WTC11 (cell line): ENCODE measurements at regions not wholly inside any gene's neighbourhood (a gene's known extent, or its start where the extent isn't known, plus 50 kb on each side); places are given as distances from the start of the nearest gene placed in this dataset.

Source experiments
- ATAC-seq: fragments of 200-7000 bp; cut with Tn5 transposase; 2 replicates; pipeline ENCODE4 v1.10.0; 2021; ENCODE audit warnings: mild to moderate bottlenecking, moderate library complexity
- CTCF ChIA-PET: fragments of 300-600 bp; sonication (Branson Sonifier 250); formaldehyde crosslinking; loops from one replicate; lab custom pipeline; 2021; ENCODE audit warnings: antibody characterized with exemption; lab: Charles Lee
- POLR2A ChIA-PET: fragments of 350-600 bp; sonication (Branson Sonifier 250); formaldehyde crosslinking; loops from one replicate; lab custom pipeline; 2021; ENCODE audit warnings: antibody characterized with exemption; lab: Charles Lee
- DNase-seq: peaks from one replicate; pipeline ENCODE4 v3.0.0; 2021; ENCODE audit warnings: low spot score
- H3K27ac Mint-ChIP-seq: 2 replicates; pipeline ENCODE4 v1.8.0; 2021; ENCODE audit warnings: mixed read lengths
- H3K27me3 Mint-ChIP-seq: 2 replicates; pipeline ENCODE4 v1.8.0; 2021; ENCODE audit warnings: low read depth, mild to moderate bottlenecking, moderate library complexity, mixed read lengths
- H3K36me3 Mint-ChIP-seq: 2 replicates; pipeline ENCODE4 v1.8.0; 2021; ENCODE audit warnings: mixed read lengths
- H3K4me1 Mint-ChIP-seq: 2 replicates; pipeline ENCODE4 v1.8.0; 2022; ENCODE audit warnings: mixed read lengths
- H3K4me3 Mint-ChIP-seq: 2 replicates; pipeline ENCODE4 v1.8.0; 2021; ENCODE audit warnings: mild to moderate bottlenecking, moderate library complexity, mixed read lengths
- H3K9me3 Mint-ChIP-seq: 2 replicates; pipeline ENCODE4 v1.8.0; 2021; ENCODE audit warnings: mixed read lengths
- AR ChIP-seq: fragments of 250-450 bp; sonication (Bioruptor Pico); IDR thresholded peaks from 2 replicates; pipeline ENCODE4 v1.9.0; 2021; ENCODE audit warnings: mild to moderate bottlenecking
- ARID4B ChIP-seq: sonication (generic); formaldehyde crosslinking; IDR thresholded peaks from 2 replicates; pipeline ENCODE4 v1.8.0; 2023; ENCODE audit warnings: missing genetic modification reagents, mild to moderate bottlenecking, borderline replicate concordance
- CBFB ChIP-seq: sonication (generic); formaldehyde crosslinking; IDR thresholded peaks from 2 replicates; pipeline ENCODE4 v1.8.1; 2022; ENCODE audit warnings: mild to moderate bottlenecking, low read depth, missing genetic modification reagents
- CTCF ChIP-seq: fragments of 200-600 bp; IDR thresholded peaks from 2 replicates; pipeline ENCODE4 v1.8.0; 2022; ENCODE audit warnings: antibody characterized with exemption
- ESRRA ChIP-seq: sonication (generic); formaldehyde crosslinking; IDR thresholded peaks from 2 replicates; pipeline ENCODE4 v1.8.1; 2022; ENCODE audit warnings: mild to moderate bottlenecking, missing genetic modification reagents, borderline replicate concordance
- ETV6 ChIP-seq: sonication (generic); formaldehyde crosslinking; IDR thresholded peaks from 2 replicates; pipeline ENCODE4 v1.8.1; 2022; ENCODE audit warnings: mild to moderate bottlenecking, missing genetic modification reagents
- FOXJ3 ChIP-seq: sonication (generic); formaldehyde crosslinking; IDR thresholded peaks from 2 replicates; pipeline ENCODE4 v1.9.0; 2021; ENCODE audit warnings: missing genetic modification reagents, mild to moderate bottlenecking, borderline replicate concordance
- FOXK1 ChIP-seq: sonication (generic); formaldehyde crosslinking; IDR thresholded peaks from 2 replicates; pipeline ENCODE4 v1.8.0; 2022; ENCODE audit warnings: mild to moderate bottlenecking, moderate library complexity, missing genetic modification reagents
- GABPB1 ChIP-seq: sonication (generic); formaldehyde crosslinking; IDR thresholded peaks from 2 replicates; pipeline ENCODE4 v1.8.1; 2023; ENCODE audit warnings: mild to moderate bottlenecking, missing genetic modification reagents
- IRF1 ChIP-seq: sonication (generic); formaldehyde crosslinking; IDR thresholded peaks from 2 replicates; pipeline ENCODE4 v1.8.0; 2023; ENCODE audit warnings: missing genetic modification reagents
- MAX ChIP-seq: sonication (generic); formaldehyde crosslinking; IDR thresholded peaks from 2 replicates; pipeline ENCODE4 v1.8.0; 2022; ENCODE audit warnings: mild to moderate bottlenecking, missing genetic modification reagents
- MYBL2 ChIP-seq: sonication (generic); formaldehyde crosslinking; IDR thresholded peaks from 2 replicates; pipeline ENCODE4 v1.8.1; 2023; ENCODE audit warnings: mild to moderate bottlenecking, moderate library complexity, missing genetic modification reagents
- NR1H2 ChIP-seq: sonication (generic); formaldehyde crosslinking; IDR thresholded peaks from 2 replicates; pipeline ENCODE4 v1.9.0; 2021; ENCODE audit warnings: mild to moderate bottlenecking, moderate library complexity, missing genetic modification reagents
- TP53 ChIP-seq: sonication (generic); formaldehyde crosslinking; IDR thresholded peaks from 2 replicates; pipeline ENCODE4 v1.8.1; 2023; ENCODE audit warnings: mild to moderate bottlenecking, missing genetic modification reagents
- USF2 ChIP-seq: sonication (generic); formaldehyde crosslinking; IDR thresholded peaks from 2 replicates; pipeline ENCODE4 v1.8.1; 2023; ENCODE audit warnings: mild to moderate bottlenecking, missing genetic modification reagents, moderate library complexity
- ZNF425 ChIP-seq: fragments of 250-450 bp; sonication (Bioruptor Pico); conservative IDR thresholded peaks from 2 replicates; pipeline ENCODE4 v1.9.0; 2021; ENCODE audit warnings: mild to moderate bottlenecking
- ZNF512 ChIP-seq: sonication (generic); formaldehyde crosslinking; IDR thresholded peaks from 2 replicates; pipeline ENCODE4 v1.8.1; 2022; ENCODE audit warnings: missing genetic modification reagents, borderline replicate concordance

GRCh38 chr4:82201805-82202641 lies 171.8 kb downstream of the HNRNPD start:
- TF ChIP-seq ETV6: 0 out of 2 replicates have a peak, but pooled peaks have one; percentile 28
- TF ChIP-seq MAX (CRISPR knock-in tag): no peak
- TF ChIP-seq NR1H2 (CRISPR knock-in tag): no peak
- TF ChIP-seq IRF1 (CRISPR knock-in tag): no peak
- 0 out of 2 replicates have a peak, but pooled peaks have one; percentile 37 for TF ChIP-seq ZNF425
- no peak for TF ChIP-seq FOXK1 (CRISPR knock-in tag)
- TF ChIP-seq CBFB: no peak
- no peak for TF ChIP-seq TP53 (CRISPR knock-in tag)
- TF ChIP-seq ZNF512 (CRISPR knock-in tag): no peak
- TF ChIP-seq FOXJ3 (CRISPR knock-in tag): no peak
- no peak for TF ChIP-seq ESRRA (CRISPR knock-in tag)
- TF ChIP-seq CTCF: peak; percentile 78
- no peak for TF ChIP-seq USF2 (CRISPR knock-in tag)
- Mint-ChIP-seq H3K36me3 (no peaks in the 10 kb centered on the region), H3K27me3 (no peaks in the 10 kb centered on the region), H3K27ac (no peak overlapping the region; the same call in 1 of the 2 replicates), H3K4me1 (no peaks in the 10 kb centered on the region), H3K4me3 (no peak overlapping the region), H3K9me3 (peaks cover 14% of the 10 kb centered on the region)
- ATAC-seq: peak; percentile 93
- POLR2A ChIA-PET: no interaction called here
- peak; percentile 72 for DNase-seq
- CTCF ChIA-PET: interaction anchor here (0.7 to 1.7 kb wide), 5 partner anchors 67 to 732 kb away, joined by 3 to 5 read pairs (median 3); no protein-coding TSS in a partner anchor

GRCh38 chr4:82201303-82201702 lies 172.5 kb downstream of the HNRNPD start:
- Mint-ChIP-seq H3K4me1 (no peaks in the 10 kb centered on the region), H3K27me3 (no peaks in the 10 kb centered on the region), H3K36me3 (no peaks in the 10 kb centered on the region), H3K4me3 (no peak overlapping the region), H3K9me3 (peaks cover 6% of the 10 kb centered on the region), H3K27ac (no peak overlapping the region)
- ChIA-PET POLR2A (no interaction called here), CTCF (interaction anchor here (0.7 to 1.7 kb wide), 4 partner anchors 67 to 731 kb away, joined by 3 to 5 read pairs (median 3); no protein-coding TSS in a partner anchor)
- DNase-seq (no peak), ATAC-seq (no peak)
- TF ChIP-seq MYBL2 (CRISPR knock-in tag) (no peak), GABPB1 (CRISPR knock-in tag) (no peak), AR (CRISPR knock-in tag) (no peak), ARID4B (CRISPR knock-in tag) (no peak)
